ENCODE measurements at regions not wholly inside any gene's neighbourhood (a gene's known extent, or its start where the extent isn't known, plus 50 kb on each side); places are given as distances from the start of the nearest gene placed in this dataset.
A peak's percentile ranks its signal among the peaks of the same experiment; 100 is the strongest.
"Not testable (repeated sequence)": the region's sequence is repeated elsewhere in the genome, so short reads cannot be mapped to it uniquely, and the experiment has no call there.

DNA sequence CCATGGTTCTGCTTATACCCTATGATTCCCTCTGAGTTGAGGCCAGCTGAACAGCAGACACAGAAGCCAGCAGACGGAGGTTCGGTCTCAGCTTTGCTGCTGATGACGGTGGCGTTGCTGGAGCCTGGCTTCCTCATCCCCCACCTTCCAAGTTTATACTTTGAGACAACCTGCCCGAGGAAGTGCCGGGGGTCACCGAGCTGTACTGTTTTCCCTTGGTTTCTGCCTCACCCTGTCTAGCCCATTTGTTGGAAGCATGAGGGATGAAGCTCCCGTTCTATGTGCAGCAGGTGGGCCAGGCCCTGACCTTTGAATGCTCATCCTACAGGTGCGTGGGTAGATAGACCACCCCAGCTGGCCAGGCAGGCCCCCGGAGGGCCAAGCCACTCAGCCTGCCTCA lies 117.3 kb downstream of the MYCN start:
- peaks cover 6% of the 10 kb centered on the region for H3K36me3 Mint-ChIP-seq (ENCODE audit: low read depth)
- H3K27me3 Mint-ChIP-seq (ENCODE audit: low read depth): no peaks in the 10 kb centered on the region
- no peak for DNase-seq (ENCODE audit: low read depth, low spot score)
- H3K9me3 Mint-ChIP-seq: peaks cover 13% of the 10 kb centered on the region
- no peak overlapping the region for H3K4me3 Mint-ChIP-seq
- TF ChIP-seq, protein P1, sequence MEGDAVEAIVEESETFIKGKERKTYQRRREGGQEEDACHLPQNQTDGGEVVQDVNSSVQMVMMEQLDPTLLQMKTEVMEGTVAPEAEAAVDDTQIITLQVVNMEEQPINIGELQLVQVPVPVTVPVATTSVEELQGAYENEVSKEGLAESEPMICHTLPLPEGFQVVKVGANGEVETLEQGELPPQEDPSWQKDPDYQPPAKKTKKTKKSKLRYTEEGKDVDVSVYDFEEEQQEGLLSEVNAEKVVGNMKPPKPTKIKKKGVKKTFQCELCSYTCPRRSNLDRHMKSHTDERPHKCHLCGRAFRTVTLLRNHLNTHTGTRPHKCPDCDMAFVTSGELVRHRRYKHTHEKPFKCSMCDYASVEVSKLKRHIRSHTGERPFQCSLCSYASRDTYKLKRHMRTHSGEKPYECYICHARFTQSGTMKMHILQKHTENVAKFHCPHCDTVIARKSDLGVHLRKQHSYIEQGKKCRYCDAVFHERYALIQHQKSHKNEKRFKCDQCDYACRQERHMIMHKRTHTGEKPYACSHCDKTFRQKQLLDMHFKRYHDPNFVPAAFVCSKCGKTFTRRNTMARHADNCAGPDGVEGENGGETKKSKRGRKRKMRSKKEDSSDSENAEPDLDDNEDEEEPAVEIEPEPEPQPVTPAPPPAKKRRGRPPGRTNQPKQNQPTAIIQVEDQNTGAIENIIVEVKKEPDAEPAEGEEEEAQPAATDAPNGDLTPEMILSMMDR (conservative IDR thresholded peaks at IDR 0.05): no peak
- no peak overlapping the region for H3K27ac Mint-ChIP-seq (ENCODE audit: unreplicated experiment)
- peaks cover 20% of the 10 kb centered on the region for H3K4me1 Mint-ChIP-seq

DNA sequence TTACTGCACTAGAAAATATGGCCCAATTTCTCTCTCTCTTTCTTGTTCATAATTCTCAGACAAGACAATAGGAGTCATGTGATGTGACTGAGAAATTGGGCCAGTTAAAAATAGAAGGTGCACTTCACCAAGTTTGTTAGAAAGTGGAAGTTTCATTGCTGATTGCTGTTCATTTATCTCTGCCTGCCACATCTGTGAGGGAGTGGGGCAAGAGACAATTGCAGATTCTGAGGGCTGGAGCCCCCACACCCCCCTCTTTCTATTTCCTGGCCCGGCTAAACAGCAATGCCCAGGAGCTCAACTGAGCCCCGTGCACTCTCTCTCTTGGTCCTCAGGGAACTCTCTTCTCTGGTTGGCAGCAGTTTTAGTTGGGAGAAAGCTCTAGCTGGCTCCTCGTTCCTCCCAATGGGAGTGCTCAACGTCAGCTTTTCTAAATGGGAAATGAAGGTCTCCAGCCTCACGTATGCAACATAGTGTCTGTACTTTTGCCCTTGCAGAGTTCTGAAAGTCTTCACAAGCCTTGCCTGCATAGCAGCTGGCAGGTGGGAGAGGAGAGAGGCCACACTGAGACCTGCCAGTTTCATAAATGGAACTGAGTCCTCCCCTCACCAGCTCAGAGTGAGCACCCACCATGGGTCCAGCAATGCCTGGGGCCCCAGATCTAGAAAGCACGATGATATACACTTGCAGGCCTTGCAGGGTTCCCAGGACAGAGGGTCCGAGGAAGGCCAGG lies 115.7 kb downstream of the MYCN start:
- H3K9me3 Mint-ChIP-seq: peaks cover 4% of the 10 kb centered on the region
- H3K4me3 Mint-ChIP-seq: no peak overlapping the region
- TF ChIP-seq, protein P1 (conservative IDR thresholded peaks at IDR 0.05): no peak
- H3K27ac Mint-ChIP-seq (ENCODE audit: unreplicated experiment): peak overlapping the region; percentile 14
- no peak for DNase-seq (ENCODE audit: low read depth, low spot score)
- peaks cover 27% of the 10 kb centered on the region for H3K4me1 Mint-ChIP-seq
- no peaks in the 10 kb centered on the region for H3K36me3 Mint-ChIP-seq (ENCODE audit: low read depth)
- H3K27me3 Mint-ChIP-seq (ENCODE audit: low read depth): no peaks in the 10 kb centered on the region

DNA sequence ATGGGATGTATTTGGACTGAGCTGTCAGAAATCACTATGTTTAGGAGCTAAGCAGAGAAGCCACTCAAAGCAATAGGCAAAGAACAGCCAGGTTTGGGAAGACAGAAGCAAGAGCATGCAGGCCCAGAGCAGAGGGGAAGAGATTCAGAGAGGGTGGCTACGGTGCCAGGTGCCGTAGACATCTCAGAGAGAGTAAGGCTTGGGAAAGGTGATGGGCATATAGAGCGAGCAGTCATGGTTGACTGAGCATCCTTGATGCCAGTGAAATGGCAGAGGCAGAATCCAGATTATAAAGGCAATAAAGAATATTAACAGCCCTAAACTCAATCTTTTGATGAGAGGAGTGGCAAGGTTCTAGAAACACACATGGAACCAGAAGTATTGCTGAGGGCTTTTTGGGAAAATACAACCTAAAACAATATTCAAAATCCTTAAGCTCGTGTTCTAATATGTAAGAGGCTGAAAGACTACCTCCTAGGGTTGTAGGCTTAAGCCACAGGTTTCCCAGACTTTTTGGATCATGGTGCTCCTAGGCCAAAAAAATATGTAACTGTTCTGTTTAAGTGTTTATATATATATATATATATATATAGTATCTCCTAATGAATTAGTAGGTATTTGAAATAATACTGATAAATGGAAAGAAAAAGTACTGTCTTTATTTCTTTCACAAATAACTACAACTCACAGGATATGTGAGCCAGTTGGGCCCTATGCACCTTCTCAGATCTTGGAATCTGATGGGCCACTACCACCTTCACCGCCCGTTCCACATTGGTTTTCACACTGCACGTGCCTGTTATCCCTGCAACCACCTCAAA lies 113.3 kb downstream of the MYCN start:
- H3K4me3 Mint-ChIP-seq: no peak overlapping the region
- TF ChIP-seq, protein P1 (conservative IDR thresholded peaks at IDR 0.05): no peak
- no peaks in the 10 kb centered on the region for H3K27me3 Mint-ChIP-seq (ENCODE audit: low read depth)
- no peaks in the 10 kb centered on the region for H3K36me3 Mint-ChIP-seq (ENCODE audit: low read depth)
- no peak for DNase-seq (ENCODE audit: low read depth, low spot score)
- peaks cover 43% of the 10 kb centered on the region for H3K4me1 Mint-ChIP-seq
- peaks cover 2% of the 10 kb centered on the region for H3K9me3 Mint-ChIP-seq
- no peak overlapping the region for H3K27ac Mint-ChIP-seq (ENCODE audit: unreplicated experiment)

DNA sequence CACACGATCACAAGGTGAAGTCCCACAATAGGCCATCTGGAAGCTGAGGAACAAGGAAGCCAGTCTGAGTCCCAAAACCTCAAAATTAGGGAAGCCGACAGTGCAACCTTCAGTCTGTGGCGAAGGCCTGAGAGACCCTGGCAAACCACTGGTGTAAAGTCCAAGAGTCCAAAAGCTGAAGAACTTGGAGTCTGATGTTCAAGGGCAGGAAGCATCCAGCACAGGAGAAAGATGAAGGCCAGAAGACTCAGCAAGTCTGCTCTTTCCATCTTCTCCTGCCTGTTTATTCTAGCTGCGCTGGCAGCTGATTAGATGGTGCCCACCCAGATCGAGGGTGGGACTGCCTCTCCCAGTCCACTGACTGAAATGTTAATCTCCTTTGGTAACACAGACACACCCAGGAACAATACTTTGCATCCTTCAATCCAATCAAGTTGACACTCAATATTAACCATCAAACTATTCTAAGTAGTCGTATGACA lies 112.3 kb downstream of the MYCN start:
- not testable (repeated sequence) for H3K4me3 Mint-ChIP-seq

DNA sequence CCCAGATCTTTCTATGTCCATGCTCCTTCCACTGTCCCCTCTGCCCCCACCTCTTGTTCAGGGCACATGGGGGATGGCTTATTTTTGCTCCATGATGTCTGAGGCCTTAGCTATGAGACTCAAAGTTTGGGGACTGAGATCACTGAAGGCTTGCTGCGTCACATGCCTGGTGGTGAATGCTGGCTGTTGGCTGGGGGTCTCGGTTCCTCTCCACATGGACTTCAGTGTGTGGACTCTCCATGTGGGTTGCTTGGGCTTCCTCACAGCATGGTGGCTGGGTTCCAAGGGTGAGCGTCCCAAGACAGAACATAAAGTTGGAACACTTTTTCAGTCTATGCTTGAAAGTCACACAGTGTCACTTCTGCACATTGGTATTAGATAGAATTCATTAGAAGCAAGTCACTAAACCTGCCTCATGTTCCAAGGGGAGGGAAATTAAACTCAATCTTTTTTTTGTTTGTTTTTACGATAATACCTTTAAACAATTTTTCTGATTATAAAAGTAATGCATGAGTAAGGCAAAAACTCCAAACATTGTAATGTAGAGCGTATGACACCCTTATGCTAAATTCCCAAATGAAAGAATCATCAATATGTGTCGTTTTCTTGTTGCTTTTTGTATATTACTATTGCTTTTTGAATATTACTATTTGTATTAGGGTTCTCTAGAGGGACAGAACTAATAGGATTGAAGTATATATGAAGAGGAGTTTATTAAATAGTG lies 111.7 kb downstream of the MYCN start:
- no peak for DNase-seq (ENCODE audit: low read depth, low spot score)
- Mint-ChIP-seq H3K4me3 (no peak overlapping the region), H3K9me3 (peaks cover 5% of the 10 kb centered on the region), H3K27ac (ENCODE audit: unreplicated experiment) (no peak overlapping the region), H3K27me3 (ENCODE audit: low read depth) (no peaks in the 10 kb centered on the region), H3K4me1 (peaks cover 38% of the 10 kb centered on the region), H3K36me3 (ENCODE audit: low read depth) (no peaks in the 10 kb centered on the region)
- TF ChIP-seq, protein P1 (conservative IDR thresholded peaks at IDR 0.05): no peak

More for the DNA sequence above, 112.3 kb downstream of the MYCN start:
- H3K4me1 Mint-ChIP-seq: peaks cover 43% of the 10 kb centered on the region
- H3K36me3 Mint-ChIP-seq (ENCODE audit: low read depth); H3K27ac Mint-ChIP-seq (ENCODE audit: unreplicated experiment); DNase-seq (ENCODE audit: low read depth, low spot score); H3K9me3 Mint-ChIP-seq; H3K27me3 Mint-ChIP-seq (ENCODE audit: low read depth): not testable (repeated sequence)

Data from neural crest cell (in vitro differentiated cells).